Right atrium auricular region (tissue), 2 donors: ENCODE measurements at regions not wholly inside any gene's neighbourhood (a gene's known extent, or its start where the extent isn't known, plus 50 kb on each side); places are given as distances from the start of the nearest gene placed in this dataset.

Experiments used
- DNase-seq: peaks from one replicate; pipeline ENCODE4 v3.0.0-alpha.2; 2019; ENCODE audit warnings: low spot score
- H3K27ac ChIP-seq, 2 donors: fragments of 200-600 bp; sonication (generic); 1 replicate in 1 of 2; 2 replicates in 1 of 2; pipeline ENCODE4 v1.5.1; 2016 to 2019
- H3K27me3 ChIP-seq, 2 donors: fragments of 200-600 bp; sonication (generic); one replicate each; pipeline versions ENCODE4 v1.5.1 to v1.6.0; 2017 to 2019
- H3K36me3 ChIP-seq: fragments of 200-600 bp; sonication (generic); one replicate; pipeline ENCODE4 v1.5.1; 2016
- H3K4me1 ChIP-seq, 2 donors: fragments of 200-600 bp; sonication (generic); one replicate each; pipeline versions ENCODE4 v1.5.1 to v1.6.0; 2017 to 2019
- H3K4me3 ChIP-seq, 2 donors: fragments of 200-600 bp; sonication (generic); 1 replicate in 1 of 2; 2 replicates in 1 of 2; pipeline ENCODE4 v1.5.1; 2017 to 2019; ENCODE audit warnings: mild to moderate bottlenecking in 1 of 2, moderate library complexity in 1 of 2
- H3K9me3 ChIP-seq, 2 donors: fragments of 200-600 bp; sonication (generic); one replicate each; pipeline ENCODE4 v1.5.1; 2019
- CTCF ChIP-seq, 2 donors: fragments of 200-600 bp; sonication (generic); IDR thresholded peaks; one replicate each; pipeline ENCODE4 v1.5.1; 2019; ENCODE audit warnings: antibody characterized with exemption in 2 of 2

- Histone ChIP-seq H3K4me1 (peaks cover 0 to 4% of the 10 kb centered on the region in 2 donors), H3K4me3 (no peak overlapping the region), H3K9me3 (peaks cover 0 to 13% of the 10 kb centered on the region in 2 donors), H3K36me3 (no peaks in the 10 kb centered on the region), H3K27ac (no peak overlapping the region), H3K27me3 (no peaks in the 10 kb centered on the region)
- no peak for DNase-seq
- no peak for TF ChIP-seq CTCF (IDR thresholded peaks at IDR 0.05)
Observed at GRCh38 chr4:33065749-33066148, 2345.6 kb downstream of the PCDH7 start.

GRCh38 chr4:33067221-33067620 is 2347.1 kb downstream of the PCDH7 start:
- H3K27ac ChIP-seq = no peak overlapping the region

GRCh38 chr4:33068539-33068938 is 2348.4 kb downstream of the PCDH7 start:
- H3K27ac ChIP-seq = no peak overlapping the region
- H3K36me3 ChIP-seq = no peaks in the 10 kb centered on the region
- no peak overlapping the region for H3K4me3 ChIP-seq
- H3K27me3 ChIP-seq = no peaks in the 10 kb centered on the region
- TF ChIP-seq CTCF (IDR thresholded peaks at IDR 0.05) = no peak
- no peak for DNase-seq
- H3K9me3 ChIP-seq = peaks cover 0 to 13% of the 10 kb centered on the region in 2 donors
- H3K4me1 ChIP-seq = no peaks in the 10 kb centered on the region

More at GRCh38 chr4:33067221-33067620, 2347.1 kb downstream of the PCDH7 start:
- Histone ChIP-seq H3K36me3 (no peaks in the 10 kb centered on the region), H3K9me3 (peaks cover 0 to 13% of the 10 kb centered on the region in 2 donors), H3K4me1 (peaks cover 0 to 4% of the 10 kb centered on the region in 2 donors), H3K4me3 (no peak overlapping the region), H3K27me3 (no peaks in the 10 kb centered on the region)
- no peak for DNase-seq
- no peak for TF ChIP-seq CTCF (IDR thresholded peaks at IDR 0.05)

- Histone ChIP-seq H3K4me1 (no peaks in the 10 kb centered on the region), H3K27ac (no peak overlapping the region), H3K4me3 (no peak overlapping the region), H3K36me3 (no peaks in the 10 kb centered on the region), H3K27me3 (no peaks in the 10 kb centered on the region), H3K9me3 (peaks cover 0 to 13% of the 10 kb centered on the region in 2 donors)
- TF ChIP-seq CTCF (IDR thresholded peaks at IDR 0.05) = no peak
- DNase-seq = no peak
Observed at GRCh38 chr4:33071535-33071934, 2351.4 kb downstream of the PCDH7 start.

GRCh38 chr4:33072298-33073089 is 2352.3 kb downstream of the PCDH7 start:
- H3K36me3 ChIP-seq = no peaks in the 10 kb centered on the region
- no peak overlapping the region for H3K4me3 ChIP-seq
- H3K27me3 ChIP-seq = no peaks in the 10 kb centered on the region
- no peak overlapping the region for H3K27ac ChIP-seq
- peaks cover 0 to 13% of the 10 kb centered on the region in 2 donors for H3K9me3 ChIP-seq
- no peaks in the 10 kb centered on the region for H3K4me1 ChIP-seq
- DNase-seq = no peak
- TF ChIP-seq CTCF (IDR thresholded peaks at IDR 0.05) = no peak

- Histone ChIP-seq H3K36me3 (no peaks in the 10 kb centered on the region), H3K4me3 (no peak overlapping the region), H3K27me3 (no peaks in the 10 kb centered on the region)
Observed at GRCh38 chr4:33073811-33074210, 2353.6 kb downstream of the PCDH7 start.

More at GRCh38 chr4:33073811-33074210, 2353.6 kb downstream of the PCDH7 start:
- no peak for TF ChIP-seq CTCF (IDR thresholded peaks at IDR 0.05)
- no peak for DNase-seq
- H3K9me3 ChIP-seq = peaks cover 0 to 12% of the 10 kb centered on the region in 2 donors
- H3K27ac ChIP-seq = no peak overlapping the region
- H3K4me1 ChIP-seq = no peaks in the 10 kb centered on the region
